K562 (cell line): ENCODE measurements at regions not wholly inside any gene's neighbourhood (a gene's known extent, or its start where the extent isn't known, plus 50 kb on each side); places are given as distances from the start of the nearest gene placed in this dataset.

ENCODE experiments used
- EZH2 ChIP-seq: IDR thresholded peaks from 2 replicates; pipeline ENCODE4 v1.6.1; 2012; ENCODE audit warnings: low read depth, mild to moderate bottlenecking, inconsistent platforms, low read length, borderline replicate concordance
- KDM4B ChIP-seq, 2 experiments: fragments of 450-650 bp in 1 of 2; sonication (generic) in 1 of 2; IDR thresholded peaks; 2 replicates each; pipeline ENCODE4 v1.6.1; 2016 to 2017; ENCODE audit warnings: borderline replicate concordance in 2 of 2, antibody characterized with exemption in 1 of 2, low read depth in 1 of 2, mild to moderate bottlenecking in 1 of 2
- MCM7 ChIP-seq, 2 experiments: fragments of 450-650 bp; IDR thresholded peaks; 2 replicates each; pipeline ENCODE4 v1.6.1; 2016 to 2018
- POLR2A ChIP-seq: fragments of 450-650 bp; conservative IDR thresholded peaks from 2 replicates; pipeline ENCODE4 v1.6.1; 2016
- RB1 ChIP-seq: fragments of 450-650 bp; IDR thresholded peaks from 2 replicates; pipeline ENCODE4 v1.6.1; 2017; ENCODE audit warnings: low read depth, mild to moderate bottlenecking
- RFX5 ChIP-seq: IDR thresholded peaks from 2 replicates; pipeline ENCODE4 v1.6.1; 2011; ENCODE audit warnings: low read depth, mild to moderate bottlenecking, improper control_type of control experiment, low read length
- ZBTB1 ChIP-seq: sonication (generic); formaldehyde crosslinking; IDR thresholded peaks from 2 replicates; pipeline ENCODE4 v1.8.1; 2023; ENCODE audit warnings: missing genetic modification reagents, low read depth, mild to moderate bottlenecking, borderline replicate concordance
- TF ChIP-seq, protein P1 (sequence below), 2 experiments: IDR thresholded peaks; 2 replicates each; pipeline ENCODE4 v1.6.1; 2011; ENCODE audit warnings: borderline replicate concordance in 1 of 2, control low read depth in 1 of 2, low read depth in 1 of 2, low read length in 1 of 2, mild to moderate bottlenecking in 1 of 2, mixed read lengths in 1 of 2, moderate library complexity in 1 of 2; ENCODE audit not compliant: insufficient read depth in 1 of 2, insufficient read length in 1 of 2, poor library complexity in 1 of 2, severe bottlenecking in 1 of 2; ENCODE audit errors: extremely low read depth in 1 of 2
- TF ChIP-seq, protein P2 (sequence below): fragments of 250-450 bp; sonication (Bioruptor Pico); IDR thresholded peaks from 2 replicates; pipeline ENCODE4 v1.5.0; 2021
- TF ChIP-seq, protein P3 (sequence below), 3 experiments: IDR thresholded peaks in 2 of 3; conservative IDR thresholded peaks in 1 of 3; 2 replicates each; pipeline ENCODE4 v1.5.1; 2011 to 2012; ENCODE audit warnings: low read length in 3 of 3, mild to moderate bottlenecking in 3 of 3, control low read depth in 2 of 3, improper control_type of control experiment in 1 of 3, inconsistent platforms in 1 of 3, low read depth in 1 of 3, mixed read lengths in 1 of 3, moderate library complexity in 1 of 3; ENCODE audit not compliant: insufficient read depth in 2 of 3

DNA sequence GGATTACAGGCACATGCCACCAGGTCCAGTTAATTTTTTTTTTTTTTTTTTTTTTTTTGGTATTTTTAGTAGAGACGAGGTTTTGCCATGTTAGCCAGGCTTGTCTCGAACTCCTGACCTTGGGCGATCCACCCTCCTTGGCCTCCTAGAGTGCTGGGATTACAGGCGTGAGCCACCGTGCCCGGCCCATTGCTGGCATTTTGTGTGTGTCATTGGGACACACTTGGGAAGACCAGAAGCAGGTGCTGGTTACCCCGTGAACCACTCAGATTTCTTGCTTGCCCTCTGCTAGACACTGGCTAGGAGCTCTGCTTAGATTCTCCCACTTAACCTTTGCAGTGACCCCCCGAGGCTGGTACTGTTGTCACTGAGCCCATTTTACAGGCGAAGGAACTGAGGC is 229.3 kb downstream of the IRF8 start:
- TF ChIP-seq RFX5 (no peak), KDM4B (IDR thresholded peaks at IDR 0.05; ENCODE audit: borderline replicate concordance in 2 of 2, low read depth in 1 of 2) (no peak), POLR2A (no peak), EZH2 (no peak), ZBTB1 (CRISPR knock-in tag) (no peak), MCM7 (IDR thresholded peaks at IDR 0.05) (no peak), RB1 (no peak)
- TF ChIP-seq, protein P1, sequence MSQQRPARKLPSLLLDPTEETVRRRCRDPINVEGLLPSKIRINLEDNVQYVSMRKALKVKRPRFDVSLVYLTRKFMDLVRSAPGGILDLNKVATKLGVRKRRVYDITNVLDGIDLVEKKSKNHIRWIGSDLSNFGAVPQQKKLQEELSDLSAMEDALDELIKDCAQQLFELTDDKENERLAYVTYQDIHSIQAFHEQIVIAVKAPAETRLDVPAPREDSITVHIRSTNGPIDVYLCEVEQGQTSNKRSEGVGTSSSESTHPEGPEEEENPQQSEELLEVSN (IDR thresholded peaks at IDR 0.05; ENCODE audit: borderline replicate concordance in 1 of 2, extremely low read depth in 1 of 2, insufficient read depth in 1 of 2, insufficient read length in 1 of 2, low read depth in 1 of 2, low read length in 1 of 2, poor library complexity in 1 of 2, severe bottlenecking in 1 of 2) = no peak
- TF ChIP-seq, protein P2, sequence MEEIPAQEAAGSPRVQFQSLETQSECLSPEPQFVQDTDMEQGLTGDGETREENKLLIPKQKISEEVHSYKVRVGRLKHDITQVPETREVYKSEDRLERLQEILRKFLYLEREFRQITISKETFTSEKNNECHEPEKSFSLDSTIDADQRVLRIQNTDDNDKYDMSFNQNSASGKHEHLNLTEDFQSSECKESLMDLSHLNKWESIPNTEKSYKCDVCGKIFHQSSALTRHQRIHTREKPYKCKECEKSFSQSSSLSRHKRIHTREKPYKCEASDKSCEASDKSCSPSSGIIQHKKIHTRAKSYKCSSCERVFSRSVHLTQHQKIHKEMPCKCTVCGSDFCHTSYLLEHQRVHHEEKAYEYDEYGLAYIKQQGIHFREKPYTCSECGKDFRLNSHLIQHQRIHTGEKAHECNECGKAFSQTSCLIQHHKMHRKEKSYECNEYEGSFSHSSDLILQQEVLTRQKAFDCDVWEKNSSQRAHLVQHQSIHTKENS (CRISPR knock-in tag) = no peak
- TF ChIP-seq, protein P3, sequence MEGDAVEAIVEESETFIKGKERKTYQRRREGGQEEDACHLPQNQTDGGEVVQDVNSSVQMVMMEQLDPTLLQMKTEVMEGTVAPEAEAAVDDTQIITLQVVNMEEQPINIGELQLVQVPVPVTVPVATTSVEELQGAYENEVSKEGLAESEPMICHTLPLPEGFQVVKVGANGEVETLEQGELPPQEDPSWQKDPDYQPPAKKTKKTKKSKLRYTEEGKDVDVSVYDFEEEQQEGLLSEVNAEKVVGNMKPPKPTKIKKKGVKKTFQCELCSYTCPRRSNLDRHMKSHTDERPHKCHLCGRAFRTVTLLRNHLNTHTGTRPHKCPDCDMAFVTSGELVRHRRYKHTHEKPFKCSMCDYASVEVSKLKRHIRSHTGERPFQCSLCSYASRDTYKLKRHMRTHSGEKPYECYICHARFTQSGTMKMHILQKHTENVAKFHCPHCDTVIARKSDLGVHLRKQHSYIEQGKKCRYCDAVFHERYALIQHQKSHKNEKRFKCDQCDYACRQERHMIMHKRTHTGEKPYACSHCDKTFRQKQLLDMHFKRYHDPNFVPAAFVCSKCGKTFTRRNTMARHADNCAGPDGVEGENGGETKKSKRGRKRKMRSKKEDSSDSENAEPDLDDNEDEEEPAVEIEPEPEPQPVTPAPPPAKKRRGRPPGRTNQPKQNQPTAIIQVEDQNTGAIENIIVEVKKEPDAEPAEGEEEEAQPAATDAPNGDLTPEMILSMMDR (IDR thresholded peaks at IDR 0.05 in 2 of 3, conservative IDR thresholded peaks at IDR 0.05 in 1 of 3; ENCODE audit: insufficient read depth in 2 of 3, low read depth in 1 of 3, low read length in 3 of 3) = no peak
